ENCODE measurements at regions not wholly inside any gene's neighbourhood (a gene's known extent, or its start where the extent isn't known, plus 50 kb on each side); places are given as distances from the start of the nearest gene placed in this dataset.

- DNase-seq (ENCODE audit: low spot score) = no peak
- no peak for FAIRE-seq
Measured at GRCh38 chr4:35933901-35934300, 310.4 kb downstream of the ARAP2 start.

GRCh38 chr4:35934320-35934981 lies 309.9 kb downstream of the ARAP2 start:
- FAIRE-seq (peak; percentile 82), DNase-seq (ENCODE audit: low spot score) (peak; percentile 31)

GRCh38 chr4:35938936-35939335 lies 305.4 kb downstream of the ARAP2 start:
- no peak for DNase-seq (ENCODE audit: low spot score)
- FAIRE-seq = no peak

GRCh38 chr4:35939751-35940150 lies 304.6 kb downstream of the ARAP2 start:
- FAIRE-seq (no peak), DNase-seq (ENCODE audit: low spot score) (no peak)

- no peak for FAIRE-seq
- no peak for DNase-seq (ENCODE audit: low spot score)
Measured at GRCh38 chr4:35942092-35942491, 302.2 kb downstream of the ARAP2 start.

GRCh38 chr4:35943606-35944005 lies 300.7 kb downstream of the ARAP2 start:
- no peak for FAIRE-seq
- no peak for DNase-seq (ENCODE audit: low spot score)

- DNase-seq (ENCODE audit: low spot score) (no peak), FAIRE-seq (no peak)
Measured at GRCh38 chr4:35948171-35948570, 296.1 kb downstream of the ARAP2 start.

GRCh38 chr4:35950442-35950841 lies 293.9 kb downstream of the ARAP2 start:
- FAIRE-seq = no peak
- DNase-seq (ENCODE audit: low spot score) = no peak

- FAIRE-seq (no peak), DNase-seq (ENCODE audit: low spot score) (no peak)
Measured at GRCh38 chr4:35952751-35953150, 291.6 kb downstream of the ARAP2 start.

- FAIRE-seq (no peak), DNase-seq (ENCODE audit: low spot score) (no peak)
Measured at GRCh38 chr4:35963383-35963782, 280.9 kb downstream of the ARAP2 start.

GRCh38 chr4:35963974-35964515 lies 280.3 kb downstream of the ARAP2 start:
- FAIRE-seq = no peak

GRCh38 chr4:35965300-35965699 lies 279.0 kb downstream of the ARAP2 start:
- no peak for DNase-seq (ENCODE audit: low spot score)
- no peak for FAIRE-seq

More at GRCh38 chr4:35963974-35964515, 280.3 kb downstream of the ARAP2 start:
- peak; percentile 29 for DNase-seq (ENCODE audit: low spot score)

GRCh38 chr4:35966566-35966965 lies 277.7 kb downstream of the ARAP2 start:
- no peak for DNase-seq (ENCODE audit: low spot score)
- no peak for FAIRE-seq

- DNase-seq (ENCODE audit: low spot score) (peak; percentile 42), FAIRE-seq (peak; percentile 17)
Measured at GRCh38 chr4:35970366-35970960, 273.9 kb downstream of the ARAP2 start.

GRCh38 chr4:35972814-35973213 lies 271.5 kb downstream of the ARAP2 start:
- FAIRE-seq (no peak), DNase-seq (ENCODE audit: low spot score) (no peak)

- FAIRE-seq (no peak), DNase-seq (ENCODE audit: low spot score) (no peak)
Measured at GRCh38 chr4:35975617-35976355, 268.5 kb downstream of the ARAP2 start.

- DNase-seq (ENCODE audit: low spot score) = no peak
- no peak for FAIRE-seq
Measured at GRCh38 chr4:35978551-35978950, 265.8 kb downstream of the ARAP2 start.

- DNase-seq (ENCODE audit: low spot score) (no peak), FAIRE-seq (no peak)
Measured at GRCh38 chr4:35982318-35982717, 262.0 kb downstream of the ARAP2 start.

GRCh38 chr4:35986537-35986936 lies 257.8 kb downstream of the ARAP2 start:
- no peak for FAIRE-seq

GRCh38 chr4:35993606-35994005 lies 250.7 kb downstream of the ARAP2 start:
- no peak for FAIRE-seq
- DNase-seq (ENCODE audit: low spot score) = no peak

More at GRCh38 chr4:35986537-35986936, 257.8 kb downstream of the ARAP2 start:
- DNase-seq (ENCODE audit: low spot score) = no peak

- FAIRE-seq = no peak
- no peak for DNase-seq (ENCODE audit: low spot score)
Measured at GRCh38 chr4:36000941-36001557, 243.3 kb downstream of the ARAP2 start.

- no peak for DNase-seq (ENCODE audit: low spot score)
- FAIRE-seq = no peak
Measured at GRCh38 chr4:36003051-36003450, 241.3 kb downstream of the ARAP2 start.
